T47D (cell line): ENCODE measurements at regions not wholly inside any gene's neighbourhood (a gene's known extent, or its start where the extent isn't known, plus 50 kb on each side); places are given as distances from the start of the nearest gene placed in this dataset.
"Not testable (repeated sequence)": the region's sequence is repeated elsewhere in the genome, so short reads cannot be mapped to it uniquely, and the experiment has no call there.

ENCODE experiments used
- DNase-seq, 2 experiments: peaks; one replicate each; pipeline versions ENCODE4 v3.0.0 to v3.0.0-alpha.2; 2011 to 2012; ENCODE audit warnings: low read depth in 1 of 2, low spot score in 1 of 2
- JUND ChIP-seq: IDR thresholded peaks from 2 replicates; pipeline ENCODE4 v1.6.1; 2012; ENCODE audit warnings: low read depth
- in situ Hi-C: cut with HindIII; loops from 2 replicates; pipeline ENCODE4 v1.10.0; 2016; ENCODE audit warnings: low sequenced_read_pairs, low pct_unique_long_range_greater_than_20kb

DNA sequence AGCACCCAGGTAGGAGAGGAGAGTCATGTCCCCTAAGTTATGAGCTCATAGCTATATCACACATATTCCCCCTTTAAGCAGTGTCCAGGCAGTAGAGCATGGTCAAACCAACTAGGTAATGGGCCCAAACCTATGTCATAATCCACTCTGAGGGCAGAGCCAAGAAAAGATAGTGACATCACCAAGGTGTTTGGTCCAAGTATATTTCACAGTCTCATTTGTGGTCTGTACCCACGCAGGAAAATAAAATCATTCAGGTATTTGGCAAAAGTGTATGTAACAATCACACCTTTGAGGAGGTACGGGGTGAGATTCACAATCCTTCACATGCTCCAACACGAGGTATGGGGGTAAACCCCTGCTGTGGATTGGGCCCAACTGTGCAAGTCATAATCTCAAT is 2112.8 kb downstream of the TP53TG3F start:
- no peak for TF ChIP-seq JUND
- DNase-seq, result no peak
- in situ Hi-C loops, result no loop called here

DNA sequence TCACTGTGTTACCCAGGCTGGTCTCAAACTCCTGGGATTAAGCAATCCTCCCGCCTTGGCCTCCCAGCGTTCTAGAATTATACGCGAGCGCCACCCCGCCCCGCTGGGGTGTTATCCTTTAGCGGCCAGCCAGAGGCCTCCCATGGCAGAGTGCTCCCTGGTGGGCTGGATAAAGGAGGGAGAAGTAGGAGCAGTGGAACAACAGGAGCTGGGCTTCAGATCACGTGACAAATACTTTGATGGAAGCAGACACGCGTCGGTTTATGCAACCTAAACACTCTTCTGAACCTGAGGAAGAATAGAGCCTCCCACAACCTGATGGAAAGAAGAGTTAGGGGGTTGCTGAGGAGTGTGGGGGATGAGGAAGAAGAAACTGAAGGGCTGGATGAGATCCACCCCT is 2114.0 kb downstream of the TP53TG3F start:
- no peak for DNase-seq
- in situ Hi-C loops, result no loop called here
- no peak for TF ChIP-seq JUND

DNA sequence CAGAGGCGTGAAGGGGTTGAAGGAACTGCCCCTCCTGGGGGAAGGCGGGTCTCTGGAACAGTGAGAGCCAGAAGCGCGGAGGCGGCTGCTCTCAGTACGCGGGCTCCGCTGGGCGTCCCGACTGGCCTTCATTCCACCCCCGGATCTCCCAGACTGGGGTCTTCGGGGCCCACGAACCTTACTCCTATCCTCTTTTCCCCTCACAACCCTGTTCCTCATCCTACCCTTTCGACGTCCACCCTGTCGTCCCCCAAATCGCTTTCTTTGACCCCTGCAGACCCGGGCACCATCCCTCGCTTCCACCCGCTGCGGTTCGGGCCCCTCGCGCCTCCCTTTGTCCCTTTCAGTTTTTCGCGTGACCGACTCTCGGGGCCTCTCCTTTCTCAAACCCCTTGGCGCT is 2114.6 kb downstream of the TP53TG3F start:
- DNase-seq, result no peak
- in situ Hi-C loops, result no loop called here
- TF ChIP-seq JUND, result no peak

GRCh38 chr16:35574454-35575431 is 2115.3 kb downstream of the TP53TG3F start:
- DNase-seq, result no peak
- TF ChIP-seq JUND, result no peak
- in situ Hi-C loops, result no loop called here

DNA sequence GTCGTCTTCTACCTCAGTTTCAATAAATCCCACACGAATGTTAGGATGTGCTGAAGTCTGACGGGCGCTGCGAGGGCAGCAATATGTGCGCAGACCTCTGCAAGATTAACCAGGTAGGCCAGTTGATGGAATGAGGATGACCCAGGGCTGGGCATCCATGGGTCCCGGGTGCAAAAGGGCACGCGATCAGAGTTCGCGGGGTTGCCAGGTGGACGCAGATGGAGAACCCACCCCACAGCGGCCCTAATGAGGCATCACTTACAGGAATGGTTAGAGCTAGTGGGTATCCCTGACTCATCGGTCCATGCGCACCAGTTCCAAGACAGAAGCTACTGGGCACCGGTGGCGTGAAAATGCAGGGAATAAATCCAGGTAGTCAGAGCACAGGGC is 2116.0 kb downstream of the TP53TG3F start:
- in situ Hi-C loops, result no loop called here
- DNase-seq, result no peak
- TF ChIP-seq JUND, result no peak

DNA sequence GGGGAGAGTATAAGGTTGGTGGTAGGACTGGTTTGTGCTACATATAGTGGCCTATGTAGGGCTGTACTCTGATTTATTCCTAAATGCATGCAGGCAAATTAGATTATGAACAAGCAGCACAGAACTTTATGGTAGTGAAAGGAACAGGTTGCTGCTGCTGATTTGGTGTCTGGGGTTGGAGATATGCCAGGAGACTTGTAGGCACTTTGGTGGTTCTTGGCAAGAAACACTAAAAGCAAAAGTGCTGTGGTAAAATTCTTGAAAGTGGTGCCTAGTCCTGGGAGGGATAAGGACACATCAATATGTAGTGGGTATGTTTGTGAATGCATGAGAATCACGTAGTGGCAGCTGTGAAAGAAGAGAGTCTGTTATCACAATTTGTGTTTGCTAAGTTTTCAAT is 2126.0 kb downstream of the TP53TG3F start:
- in situ Hi-C loops, result no loop called here
- TF ChIP-seq JUND, result no peak
- DNase-seq, result no peak

GRCh38 chr16:35590913-35591312 is 2131.5 kb downstream of the TP53TG3F start:
- peak in 1 of 2 experiments; percentile 79 for DNase-seq
- in situ Hi-C loops, result not testable (repeated sequence)

DNA sequence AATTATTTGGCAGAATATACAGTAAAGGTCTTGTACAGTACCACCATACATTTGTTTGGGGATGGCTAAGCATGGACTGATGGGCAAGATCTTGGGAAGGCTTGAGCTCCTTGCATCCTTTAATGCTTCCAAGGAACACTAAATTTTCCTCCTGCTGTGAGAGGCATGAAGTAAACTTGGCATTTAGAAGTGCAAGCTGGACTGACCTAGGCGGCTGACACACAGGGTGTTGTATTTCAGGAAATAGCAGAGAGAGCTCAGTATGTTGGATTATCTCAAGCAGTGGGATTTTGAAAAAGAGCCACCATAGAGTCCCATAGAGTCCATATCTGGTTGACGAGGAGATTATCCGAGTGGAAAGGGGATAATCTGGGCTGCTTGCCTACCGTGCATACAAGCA is 2137.1 kb downstream of the TP53TG3F start:
- DNase-seq, result peak in 1 of 2 experiments; percentile 10
- in situ Hi-C loops, result no loop called here
- TF ChIP-seq JUND, result no peak

- no peak for TF ChIP-seq JUND
- in situ Hi-C loops, result no loop called here
- peak; percentile 39 to 88 for DNase-seq
These were observed 2139.4 kb downstream of the TP53TG3F start for GRCh38 chr16:35598696-35599332.

- TF ChIP-seq JUND, result no peak
- in situ Hi-C loops, result no loop called here
- peak in 1 of 2 experiments; percentile 42 for DNase-seq
These were observed 2140.2 kb downstream of the TP53TG3F start for GRCh38 chr16:35599429-35600160.

- in situ Hi-C loops, result not testable (repeated sequence)
These were observed 2140.7 kb downstream of the TP53TG3F start for GRCh38 chr16:35600161-35600555.

GRCh38 chr16:35602116-35602515 is 2142.7 kb downstream of the TP53TG3F start:
- TF ChIP-seq JUND, result no peak
- in situ Hi-C loops, result no loop called here
- DNase-seq, result no peak

More at GRCh38 chr16:35600161-35600555, 2140.7 kb downstream of the TP53TG3F start:
- DNase-seq, result peak in 1 of 2 experiments; percentile 51

DNA sequence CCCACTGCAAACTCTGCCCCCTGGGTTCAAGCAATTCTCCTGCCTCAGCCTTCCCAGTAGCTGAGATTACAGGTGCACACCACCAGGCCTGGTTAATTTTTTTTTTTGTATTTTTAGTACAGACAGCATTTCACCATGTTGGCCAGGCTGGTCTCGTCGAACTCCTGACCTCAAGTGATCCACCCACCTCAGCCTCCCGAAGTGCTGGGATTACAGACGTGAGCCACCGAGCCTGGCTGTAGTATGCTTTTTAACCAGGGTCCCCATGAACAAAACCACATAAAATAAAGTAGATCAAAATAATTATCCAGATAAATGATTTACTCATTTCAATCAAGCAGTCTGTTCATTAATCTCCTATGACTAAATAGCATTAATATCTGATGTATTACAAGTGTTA is 2144.0 kb downstream of the TP53TG3F start:
- in situ Hi-C loops, DNase-seq: not testable (repeated sequence)
